OCI-LY7 (cell line): ENCODE measurements at regions not wholly inside any gene's neighbourhood (a gene's known extent, or its start where the extent isn't known, plus 50 kb on each side); places are given as distances from the start of the nearest gene placed in this dataset.

ENCODE experiments used
- BruUV-seq: library from RNA; stranded (reverse); fragments of 400-500 nt; replicated peaks from 2 replicates; lab custom pipeline; 2021; lab: Mats Ljungman, UMichigan
- CTCF ChIA-PET: fragments of 300-600 bp; sonication (Branson Sonifier 250); formaldehyde crosslinking; loops from one replicate; lab custom pipeline; 2022; ENCODE audit warnings: antibody characterized with exemption; ENCODE audit not compliant: unreplicated experiment; lab: Charles Lee
- POLR2A ChIA-PET: fragments of 300-600 bp; sonication (Branson Sonifier 250); formaldehyde crosslinking; loops from one replicate; lab custom pipeline; 2022; ENCODE audit warnings: antibody characterized with exemption; lab: Charles Lee
- DNase-seq: peaks from one replicate; pipeline ENCODE4 v3.0.0-alpha.2; 2015; ENCODE audit warnings: low spot score
- H2AFZ ChIP-seq: fragments of 200-600 bp; sonication (generic), shearing (Covaris generic); 2 replicates; pipeline ENCODE4 v1.6.1; 2014; ENCODE audit warnings: mild to moderate bottlenecking, antibody characterized with exemption, low read length, moderate library complexity
- H3K27ac ChIP-seq: fragments of 200-600 bp; sonication (generic); 2 replicates; pipeline ENCODE4 v1.5.1; 2014; ENCODE audit warnings: mixed run types, low read depth, mild to moderate bottlenecking, moderate library complexity, low read length, inconsistent platforms; ENCODE audit not compliant: poor library complexity, severe bottlenecking
- H3K36me3 ChIP-seq: fragments of 200-600 bp; sonication (generic); 2 replicates; pipeline ENCODE4 v1.6.1; 2014; ENCODE audit warnings: mild to moderate bottlenecking, antibody characterized with exemption, low read length, moderate library complexity, mixed read lengths; ENCODE audit not compliant: insufficient read depth
- H3K4me1 ChIP-seq: fragments of 200-600 bp; sonication (generic); 2 replicates; pipeline ENCODE4 v1.5.1; 2014; ENCODE audit warnings: mild to moderate bottlenecking, low read length; ENCODE audit not compliant: insufficient read depth, poor library complexity, severe bottlenecking
- H3K4me2 ChIP-seq: fragments of 200-600 bp; sonication (generic); 2 replicates; pipeline ENCODE4 v1.6.1; 2014; ENCODE audit warnings: mild to moderate bottlenecking, low read length
- H3K4me3 ChIP-seq: fragments of 200-600 bp; sonication (generic); 2 replicates; pipeline ENCODE4 v1.5.1; 2014; ENCODE audit warnings: mild to moderate bottlenecking, low read depth, low read length; ENCODE audit not compliant: poor library complexity, severe bottlenecking
- H3K79me2 ChIP-seq: fragments of 200-600 bp; sonication (generic); 2 replicates; pipeline ENCODE4 v1.6.1; 2016; ENCODE audit warnings: low read depth, mild to moderate bottlenecking, low read length, moderate library complexity, mixed read lengths; ENCODE audit not compliant: insufficient read depth
- H3K9me2 ChIP-seq: fragments of 200-600 bp; sonication (generic); 2 replicates; pipeline ENCODE4 v1.6.1; 2016; ENCODE audit warnings: mild to moderate bottlenecking, low read length, mixed read lengths; ENCODE audit not compliant: insufficient read depth
- H3K9me3 ChIP-seq: fragments of 200-600 bp; sonication (generic); 2 replicates; pipeline ENCODE4 v1.6.1; 2014; ENCODE audit warnings: mild to moderate bottlenecking, mixed run types, low read length, mixed read lengths
- H4K20me1 ChIP-seq: fragments of 200-600 bp; sonication (generic); 2 replicates; pipeline ENCODE4 v1.6.1; 2014; ENCODE audit warnings: mild to moderate bottlenecking, antibody characterized with exemption, low read length, moderate library complexity, mixed read lengths; ENCODE audit not compliant: insufficient read depth
- EZH2phosphoT487 ChIP-seq: fragments of 200-600 bp; sonication (generic); IDR thresholded peaks from 2 replicates; pipeline ENCODE4 v1.6.1; 2018; ENCODE audit warnings: low read depth, borderline replicate concordance, mild to moderate bottlenecking, mixed run types, antibody characterized with exemption, low read length, moderate library complexity, mixed read lengths
- intact Hi-C: fragments of 100-400 bp; cut with micrococcal nuclease; formaldehyde crosslinking; loops from one replicate; pipeline ENCODE4 v1.10.0; 2022; ENCODE audit not compliant: unreplicated experiment
- TF ChIP-seq, protein P1 (sequence below): fragments of 200-600 bp; sonication (generic); conservative IDR thresholded peaks from 2 replicates; pipeline ENCODE4 v1.5.1; 2014; ENCODE audit warnings: mild to moderate bottlenecking, antibody characterized with exemption, low read length, moderate library complexity, mixed read lengths

DNA sequence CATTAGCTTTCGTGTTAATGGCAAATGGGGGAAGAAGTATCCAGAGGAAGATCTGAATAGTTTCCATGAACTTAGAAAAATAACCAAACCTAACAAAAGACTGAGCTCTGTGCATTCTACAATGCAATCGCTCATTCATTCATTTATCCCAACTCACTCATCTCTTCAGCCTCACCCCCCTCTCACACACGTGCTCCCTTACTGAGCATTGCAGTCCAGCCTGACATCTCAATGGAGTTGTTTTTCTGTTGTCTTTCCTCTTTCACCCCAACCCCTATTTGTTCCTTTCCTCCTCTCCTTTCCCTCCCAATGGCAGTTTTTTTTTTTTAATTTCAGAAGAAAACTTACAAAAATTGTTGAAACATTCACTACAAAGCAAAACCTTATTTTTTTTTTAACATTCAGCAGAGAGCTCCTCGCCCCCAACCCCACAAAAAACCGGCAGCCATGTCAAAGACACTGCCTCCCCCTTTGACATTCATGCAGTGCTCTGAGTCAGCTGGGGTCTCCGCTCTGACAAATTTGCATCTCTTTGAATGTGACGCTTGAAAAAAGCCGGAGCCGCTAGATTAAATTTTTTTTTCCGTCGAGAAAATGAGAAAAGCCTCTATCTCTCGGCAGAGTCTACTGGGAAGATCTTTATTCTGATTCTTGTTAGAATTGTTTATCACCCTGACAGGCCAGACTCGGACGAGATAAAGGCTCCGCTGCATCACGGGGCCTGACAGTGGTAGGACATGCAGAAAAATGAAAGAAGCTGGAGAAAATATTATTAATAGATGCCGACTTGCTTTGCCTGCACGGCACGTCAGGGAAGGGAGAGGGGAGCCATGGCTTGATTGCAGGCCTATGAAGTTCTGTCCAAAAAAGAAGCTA is 775.6 kb downstream of the VRK1 start:
- ChIA-PET CTCF (no interaction called here), POLR2A (no interaction called here)
- Histone ChIP-seq H4K20me1 (no peaks in the 10 kb centered on the region), H2AFZ (no peak overlapping the region), H3K4me2 (no peak overlapping the region), H3K4me1 (no peaks in the 10 kb centered on the region), H3K9me3 (no peaks in the 10 kb centered on the region), H3K79me2 (no peaks in the 10 kb centered on the region), H3K4me3 (no peak overlapping the region), H3K27ac (no peak overlapping the region), H3K36me3 (no peaks in the 10 kb centered on the region), H3K9me2 (no peaks in the 10 kb centered on the region)
- TF ChIP-seq EZH2phosphoT487 = no peak
- TF ChIP-seq, protein P1, sequence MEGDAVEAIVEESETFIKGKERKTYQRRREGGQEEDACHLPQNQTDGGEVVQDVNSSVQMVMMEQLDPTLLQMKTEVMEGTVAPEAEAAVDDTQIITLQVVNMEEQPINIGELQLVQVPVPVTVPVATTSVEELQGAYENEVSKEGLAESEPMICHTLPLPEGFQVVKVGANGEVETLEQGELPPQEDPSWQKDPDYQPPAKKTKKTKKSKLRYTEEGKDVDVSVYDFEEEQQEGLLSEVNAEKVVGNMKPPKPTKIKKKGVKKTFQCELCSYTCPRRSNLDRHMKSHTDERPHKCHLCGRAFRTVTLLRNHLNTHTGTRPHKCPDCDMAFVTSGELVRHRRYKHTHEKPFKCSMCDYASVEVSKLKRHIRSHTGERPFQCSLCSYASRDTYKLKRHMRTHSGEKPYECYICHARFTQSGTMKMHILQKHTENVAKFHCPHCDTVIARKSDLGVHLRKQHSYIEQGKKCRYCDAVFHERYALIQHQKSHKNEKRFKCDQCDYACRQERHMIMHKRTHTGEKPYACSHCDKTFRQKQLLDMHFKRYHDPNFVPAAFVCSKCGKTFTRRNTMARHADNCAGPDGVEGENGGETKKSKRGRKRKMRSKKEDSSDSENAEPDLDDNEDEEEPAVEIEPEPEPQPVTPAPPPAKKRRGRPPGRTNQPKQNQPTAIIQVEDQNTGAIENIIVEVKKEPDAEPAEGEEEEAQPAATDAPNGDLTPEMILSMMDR = no peak
- intact Hi-C loops = no loop called here
- DNase-seq = no peak
- BruUV-seq = no TSS peak

- intact Hi-C loops = no loop called here
- Histone ChIP-seq H2AFZ (no peak overlapping the region), H3K4me1 (no peaks in the 10 kb centered on the region), H3K36me3 (no peaks in the 10 kb centered on the region), H3K4me2 (no peak overlapping the region), H3K9me2 (no peaks in the 10 kb centered on the region), H3K4me3 (no peak overlapping the region), H3K79me2 (no peaks in the 10 kb centered on the region), H3K9me3 (no peaks in the 10 kb centered on the region), H3K27ac (no peak overlapping the region), H4K20me1 (no peaks in the 10 kb centered on the region)
- TF ChIP-seq EZH2phosphoT487 = no peak
- TF ChIP-seq, protein P1 = no peak
- BruUV-seq = no TSS peak
- CTCF ChIA-PET = no interaction called here
- DNase-seq = no peak
- POLR2A ChIA-PET = no interaction called here
These were observed 778.5 kb downstream of the VRK1 start for GRCh38 chr14:97575677-97576076.

DNA sequence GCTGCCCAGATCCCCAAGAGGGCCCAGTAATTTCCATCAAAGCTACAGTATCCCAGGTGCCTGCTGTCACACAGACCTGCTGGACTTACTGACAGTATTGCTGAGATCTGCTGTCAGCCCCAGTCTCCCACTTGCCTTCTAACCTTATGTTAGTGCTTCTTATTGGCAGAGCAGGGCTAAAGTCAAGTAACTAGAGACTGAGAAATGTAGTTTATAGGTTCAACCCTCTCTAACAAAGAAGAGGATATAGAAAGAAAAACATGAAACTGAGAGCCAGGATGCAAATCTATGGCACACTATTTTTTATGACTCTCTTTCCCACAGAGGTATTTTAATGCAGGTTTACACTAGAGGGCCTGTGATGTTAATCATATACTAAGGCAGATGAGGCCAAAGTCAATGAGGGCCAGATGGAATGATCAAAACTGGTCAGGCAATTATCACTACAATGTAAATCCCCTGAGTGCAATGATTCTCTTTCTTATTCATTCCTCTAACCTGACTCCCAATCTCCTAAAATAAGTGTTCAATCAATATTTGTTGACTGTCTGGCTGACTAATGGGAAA is 781.9 kb downstream of the VRK1 start:
- H4K20me1 ChIP-seq = no peaks in the 10 kb centered on the region

More for the DNA sequence above, 781.9 kb downstream of the VRK1 start:
- intact Hi-C loops = no loop called here
- CTCF ChIA-PET = no interaction called here
- no TSS peak for BruUV-seq
- Histone ChIP-seq H3K79me2 (no peaks in the 10 kb centered on the region), H3K4me2 (no peak overlapping the region), H3K9me3 (no peaks in the 10 kb centered on the region), H3K36me3 (no peaks in the 10 kb centered on the region), H3K4me1 (no peaks in the 10 kb centered on the region), H3K9me2 (no peaks in the 10 kb centered on the region), H3K4me3 (no peak overlapping the region), H2AFZ (no peak overlapping the region), H3K27ac (no peak overlapping the region)
- POLR2A ChIA-PET = no interaction called here
- no peak for TF ChIP-seq EZH2phosphoT487
- TF ChIP-seq, protein P1 = no peak
- no peak for DNase-seq
